NCI-H526 treated with DMSO at 0.1 percent for 48 hours (cell line): ENCODE measurements at regions not wholly inside any gene's neighbourhood (a gene's known extent, or its start where the extent isn't known, plus 50 kb on each side); places are given as distances from the start of the nearest gene placed in this dataset.
A peak's percentile ranks its signal among the peaks of the same experiment; 100 is the strongest.
"Not testable (repeated sequence)": the region's sequence is repeated elsewhere in the genome, so short reads cannot be mapped to it uniquely, and the experiment has no call there.

Experiments
- DNase-seq: peaks from one replicate; lab custom pipeline; 2025; lab: John Stamatoyannopoulos, UW

- peak; percentile 72 for DNase-seq
These were observed 216.1 kb downstream of the MEF2C start for GRCh38 chr5:88666761-88667495.

GRCh38 chr5:88665750-88666215 lies 217.2 kb downstream of the MEF2C start:
- peak; percentile 20 for DNase-seq

DNA sequence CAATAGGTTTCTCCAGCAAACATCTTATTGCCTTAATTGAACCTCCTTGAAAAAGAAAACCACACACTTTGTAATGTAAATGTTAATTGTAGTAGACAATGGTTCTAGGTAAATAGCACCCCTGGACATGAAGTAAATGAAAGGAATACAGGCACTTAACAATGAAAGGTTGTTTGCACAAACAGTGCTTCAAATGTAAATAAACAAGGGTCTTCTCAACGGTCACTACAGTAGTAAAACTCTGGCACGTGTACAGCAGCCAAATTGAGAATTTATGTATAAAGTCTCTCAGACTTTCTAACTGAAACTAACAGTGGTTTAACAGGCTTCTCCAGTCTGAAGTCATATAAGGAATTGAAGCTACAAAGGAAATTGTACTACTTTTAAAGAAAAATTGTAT lies 218.3 kb downstream of the MEF2C start:
- peak; percentile 31 for DNase-seq

GRCh38 chr5:88663793-88664216 lies 219.2 kb downstream of the MEF2C start:
- peak; percentile 83 for DNase-seq

DNA sequence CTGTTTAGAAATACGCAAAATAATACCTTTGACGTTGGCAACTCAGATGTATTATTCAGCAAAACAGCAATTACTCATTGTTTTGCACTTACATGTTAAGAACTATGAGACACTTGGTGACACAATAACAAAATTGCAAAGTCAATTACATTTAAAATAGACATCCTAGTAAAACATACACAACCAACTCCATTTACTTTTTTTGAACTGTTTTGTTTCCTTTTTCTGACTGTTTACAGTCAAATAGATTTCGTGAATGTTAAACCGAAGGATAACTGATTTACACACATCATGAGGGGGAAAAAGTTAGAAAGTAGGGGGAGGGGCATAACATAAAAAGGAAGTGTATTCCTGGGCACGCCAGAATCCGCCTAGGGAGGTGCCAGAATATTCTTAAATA lies 220.1 kb downstream of the MEF2C start:
- no peak for DNase-seq

DNA sequence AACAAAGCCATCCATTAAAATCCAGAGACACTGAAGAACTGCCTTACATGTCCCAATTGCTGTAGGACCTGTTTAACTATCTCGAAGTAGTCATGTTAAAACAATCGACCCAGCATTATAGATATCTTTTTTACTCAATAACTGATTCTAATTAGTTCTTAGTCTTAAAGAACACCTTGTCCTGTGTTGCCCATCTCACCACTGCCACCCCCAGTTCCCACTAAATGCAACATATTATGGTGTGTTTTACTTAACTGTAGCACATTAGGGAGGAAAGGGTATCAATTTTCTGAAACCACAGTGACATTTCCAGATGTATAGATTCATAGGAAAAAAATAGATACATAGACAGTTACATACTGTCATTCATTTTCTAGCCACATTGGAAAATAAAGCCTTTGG lies 221.2 kb downstream of the MEF2C start:
- no peak for DNase-seq

DNA sequence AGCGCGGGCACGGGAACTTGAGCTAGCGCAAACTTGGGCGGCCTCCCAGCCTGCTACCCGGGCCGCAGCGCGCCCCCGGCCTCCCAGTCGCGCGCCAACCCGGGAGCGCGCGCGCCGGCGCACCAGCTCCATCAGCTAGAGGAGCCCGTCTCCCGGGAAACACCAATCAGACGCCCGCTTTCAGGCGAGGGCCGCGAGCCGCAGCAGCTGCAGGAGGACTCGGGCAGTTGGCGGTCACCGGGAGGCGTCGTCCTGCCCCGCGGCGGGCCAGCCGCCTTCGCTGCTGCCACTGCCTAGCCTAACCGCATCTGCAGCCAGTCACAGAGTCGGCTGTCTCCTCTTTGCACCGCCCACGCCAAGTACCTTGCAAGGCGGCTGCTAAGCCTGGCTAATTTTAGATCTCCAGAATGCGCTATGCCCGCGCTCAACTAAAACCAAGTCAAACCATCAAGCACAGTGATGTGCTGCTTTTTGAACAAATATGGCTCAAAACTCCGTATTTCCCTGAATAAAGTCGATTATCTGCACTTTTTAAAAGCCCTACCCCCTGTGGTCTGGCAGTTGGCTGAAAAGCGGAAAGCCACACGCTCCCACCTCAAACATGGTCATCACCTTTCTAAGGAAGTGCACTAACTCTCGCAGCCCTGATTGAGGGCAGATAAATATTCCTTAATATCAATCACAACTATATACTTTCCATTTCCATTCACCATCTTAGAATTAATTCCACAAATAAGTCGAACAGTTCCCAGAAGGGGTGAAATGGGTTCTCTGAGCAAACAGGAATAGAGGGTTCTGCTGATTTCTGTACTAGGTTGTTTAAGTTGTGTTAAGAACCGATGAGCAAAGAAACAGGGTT lies 221.8 kb downstream of the MEF2C start:
- peak; percentile 93 for DNase-seq

DNA sequence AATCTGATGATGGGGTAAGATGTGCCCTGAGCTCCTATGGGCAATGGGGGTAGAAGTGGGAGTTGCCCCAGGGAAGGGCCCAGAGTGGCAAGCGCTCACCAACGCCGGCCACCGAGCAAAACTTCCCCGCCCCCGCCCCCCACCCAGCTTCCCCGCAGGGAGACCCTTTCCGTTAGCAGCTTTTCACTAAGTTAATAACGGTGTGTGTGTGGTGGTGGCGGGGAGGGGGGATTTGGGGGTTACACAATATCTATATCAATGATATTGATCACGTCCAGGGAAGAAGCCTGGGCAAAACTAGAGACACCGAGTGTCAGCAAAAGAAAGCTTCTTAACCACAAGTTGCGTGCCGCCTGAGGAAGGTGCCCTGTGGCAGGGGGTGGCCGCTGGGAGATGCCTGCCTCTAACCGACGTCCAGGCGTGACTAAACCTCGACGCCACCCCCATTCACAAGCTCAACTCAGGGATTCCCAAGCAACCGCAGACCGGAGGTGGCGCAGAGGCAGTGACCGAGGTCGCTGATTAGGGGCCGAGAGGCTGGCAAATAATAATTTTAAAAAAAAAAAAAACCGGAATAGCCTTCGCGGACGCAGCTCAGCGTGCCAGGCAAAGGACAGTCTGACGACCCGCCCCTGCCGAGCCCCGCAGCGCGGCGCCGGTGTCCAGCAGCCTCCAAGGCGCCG lies 222.6 kb downstream of the MEF2C start:
- peak; percentile 77 for DNase-seq

- DNase-seq = no peak
These were observed 223.3 kb downstream of the MEF2C start for GRCh38 chr5:88659529-88660263.

DNA sequence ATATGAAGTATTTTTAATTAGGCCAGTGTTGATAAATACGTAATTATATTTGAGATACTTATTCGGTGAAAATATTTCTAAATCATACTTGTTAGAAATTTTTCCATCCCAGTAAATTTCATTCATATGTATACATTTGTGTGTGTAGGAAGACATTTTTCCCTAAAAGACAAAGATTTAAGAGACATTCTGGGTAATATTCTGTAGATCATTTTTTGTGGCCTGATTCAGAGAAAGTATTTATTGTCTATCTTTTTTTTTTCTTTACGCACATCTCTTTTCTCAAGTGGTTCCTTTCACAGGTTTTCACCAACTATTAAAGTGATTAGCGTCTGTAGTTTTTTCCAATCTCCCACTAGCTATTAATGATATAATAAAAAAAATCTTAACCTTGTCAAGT lies 224.1 kb downstream of the MEF2C start:
- DNase-seq = no peak

GRCh38 chr5:88657906-88658775 lies 224.8 kb downstream of the MEF2C start:
- no peak for DNase-seq

- no peak for DNase-seq
These were observed 225.8 kb downstream of the MEF2C start for GRCh38 chr5:88657136-88657535.

GRCh38 chr5:88656221-88656950 lies 226.6 kb downstream of the MEF2C start:
- no peak for DNase-seq

DNA sequence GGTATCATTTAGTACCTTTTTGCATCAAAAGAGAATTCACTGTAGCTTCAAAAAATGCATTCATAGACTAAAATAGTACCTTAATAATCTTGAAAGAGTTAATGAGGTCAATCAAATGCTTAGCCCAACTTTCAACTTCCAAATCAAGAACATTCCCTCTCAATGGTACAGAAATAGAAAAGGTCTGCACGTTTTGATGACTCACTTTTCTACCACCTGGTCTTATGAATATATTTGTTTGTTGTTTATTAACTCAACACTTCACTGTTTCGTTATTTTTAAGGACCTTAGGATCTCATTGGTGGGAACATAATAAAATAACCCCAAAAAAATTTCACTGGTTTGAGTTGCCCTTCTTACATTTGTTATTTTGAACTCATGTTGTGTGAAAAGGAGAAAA lies 229.5 kb downstream of the MEF2C start:
- no peak for DNase-seq

- no peak for DNase-seq
These were observed 235.1 kb downstream of the MEF2C start for GRCh38 chr5:88647901-88648300.

- DNase-seq = no peak
These were observed 236.1 kb downstream of the MEF2C start for GRCh38 chr5:88646866-88647265.

- no peak for DNase-seq
These were observed 238.3 kb downstream of the MEF2C start for GRCh38 chr5:88644676-88645075.

- DNase-seq = no peak
These were observed 239.7 kb downstream of the MEF2C start for GRCh38 chr5:88643315-88643714.

GRCh38 chr5:88634014-88634413 lies 249.0 kb downstream of the MEF2C start:
- DNase-seq = no peak

GRCh38 chr5:88622890-88623289 lies 260.1 kb downstream of the MEF2C start:
- DNase-seq = not testable (repeated sequence)
